ENCODE measurements at regions not wholly inside any gene's neighbourhood (a gene's known extent, or its start where the extent isn't known, plus 50 kb on each side); places are given as distances from the start of the nearest gene placed in this dataset.

GRCh38 chr14:101130861-101131260, 227.3 kb upstream of the RTL1 start:
- dilution Hi-C loops (cut with HindIII; ENCODE audit: low sequenced_read_pairs, unreplicated experiment) (no loop called here), intact Hi-C loops (cut with micrococcal nuclease) (no loop called here), in situ Hi-C loops (cut with MboI; ENCODE audit: low sequenced_read_pairs) (no loop called here)
- no peak overlapping the region for H3K14ac ChIP-seq (replicated peaks; ENCODE audit: low read depth, low read length)
- H2AFZ ChIP-seq (replicated peaks; ENCODE audit: low read length, poor library complexity) = no peak overlapping the region
- no peak overlapping the region for H3K9ac ChIP-seq (ENCODE audit: low read depth, low read length)
- H3K9me1 ChIP-seq (ENCODE audit: insufficient read depth, low read length) = no peaks in the 10 kb centered on the region
- no peak overlapping the region for H3K18ac ChIP-seq (ENCODE audit: low read depth, low read length)
- H3K4ac ChIP-seq (ENCODE audit: low read depth, low read length) = no peak overlapping the region
- H2BK120ac ChIP-seq (ENCODE audit: low read depth, low read length) = no peak overlapping the region
- no peak overlapping the region for H4K91ac ChIP-seq (ENCODE audit: insufficient read depth, low read depth, low read length)
- no peak overlapping the region for H3K56ac ChIP-seq (ENCODE audit: extremely low read depth, insufficient read depth, low read length)
- ATAC-seq (ENCODE audit: low read depth) = no peak
- no peak overlapping the region for H4K8ac ChIP-seq (ENCODE audit: low read depth in 2 of 2, low read length in 2 of 2)
- peaks cover 3% of the 10 kb centered on the region; the same call in 1 of the 2 replicates for H3K9me3 ChIP-seq (ENCODE audit: control insufficient read depth, insufficient read depth, low read length)
- no peak overlapping the region for H2BK5ac ChIP-seq (ENCODE audit: low read depth, low read length, poor library complexity, severe bottlenecking)
- TF ChIP-seq BHLHE40 (IDR thresholded peaks at IDR 0.05; ENCODE audit: low read depth, low read length) (no peak), MAFK (IDR thresholded peaks at IDR 0.05; ENCODE audit: low read depth, low read length) (no peak), NFE2L2 (IDR thresholded peaks at IDR 0.05; ENCODE audit: low read depth, low read length) (no peak)
- H3K79me1 ChIP-seq (ENCODE audit: low read depth in 1 of 2, low read length in 2 of 2) = no peaks in the 10 kb centered on the region
- H3K4me2 ChIP-seq (ENCODE audit: low read depth, low read length) = no peak overlapping the region
- H2AK9ac ChIP-seq (replicated peaks; ENCODE audit: low read depth, low read length, poor library complexity) = no peak overlapping the region
- H3K23ac ChIP-seq (ENCODE audit: low read depth, low read length) = no peak overlapping the region
- 74% methylated on average over 3 of the region's 6 CpGs; no CpG with 5 or more reads in 1 of the 2 experiments for WGBS, 2 experiments (ENCODE audit: extremely low coverage in 2 of 2, insufficient read length in 1 of 2)
- H4K20me1 ChIP-seq (ENCODE audit: insufficient read depth, low read length) = no peaks in the 10 kb centered on the region
- ChIA-PET CTCF (no interaction called here), POLR2A (ENCODE audit: unreplicated experiment) (no interaction called here)
- H2BK15ac ChIP-seq (ENCODE audit: low read depth, low read length) = no peak overlapping the region
- no peaks in the 10 kb centered on the region for H3K36me3 ChIP-seq (ENCODE audit: control insufficient read depth, insufficient read depth, low read length)
- BruUV-seq (replicated peaks) = no TSS peak
- no peaks in the 10 kb centered on the region for H3K4me1 ChIP-seq (ENCODE audit: control insufficient read depth, insufficient read depth, low read length)
- no peak overlapping the region for H3K4me3 ChIP-seq (ENCODE audit: insufficient read depth, low read depth, low read length)
- no peak overlapping the region for H2BK20ac ChIP-seq (ENCODE audit: low read depth, low read length)
- H4K5ac ChIP-seq (ENCODE audit: low read depth, low read length) = no peak overlapping the region
- DNase-seq = no peak
- H2AK5ac ChIP-seq (ENCODE audit: low read depth, low read length) = no peak overlapping the region
- peaks cover 21% of the 10 kb centered on the region for H3K27me3 ChIP-seq (ENCODE audit: control insufficient read depth, insufficient read depth, low read length)
- H3K27ac ChIP-seq (ENCODE audit: insufficient read depth, low read length) = no peak overlapping the region
